ENCODE measurements at regions not wholly inside any gene's neighbourhood (a gene's known extent, or its start where the extent isn't known, plus 50 kb on each side); places are given as distances from the start of the nearest gene placed in this dataset.

GRCh38 chr15:68482246-68482645 lies 50.3 kb upstream of the ITGA11 start:
- H3K4me1 ChIP-seq (ENCODE audit: control insufficient read depth, insufficient read depth, low read length), result peaks cover 49% of the 10 kb centered on the region

GRCh38 chr15:68483165-68483564 lies 51.2 kb upstream of the ITGA11 start:
- Histone ChIP-seq H3K9me3 (replicated peaks; ENCODE audit: low read length) (no peaks in the 10 kb centered on the region), H3K9ac (ENCODE audit: low read depth, low read length) (no peak overlapping the region), H3K4me1 (ENCODE audit: control insufficient read depth, insufficient read depth, low read length) (peaks cover 53% of the 10 kb centered on the region), H3K4me2 (ENCODE audit: low read length) (no peak overlapping the region), H3K27me3 (ENCODE audit: control insufficient read depth, insufficient read depth, low read length) (peaks cover 14% of the 10 kb centered on the region), H3K4me3 (ENCODE audit: low read length) (no peak overlapping the region), H3K36me3 (ENCODE audit: insufficient read depth, low read length) (no peaks in the 10 kb centered on the region)

More at GRCh38 chr15:68482246-68482645, 50.3 kb upstream of the ITGA11 start:
- H3K9me3 ChIP-seq (replicated peaks; ENCODE audit: low read length), result no peaks in the 10 kb centered on the region
- H3K4me2 ChIP-seq (ENCODE audit: low read length), result no peak overlapping the region
- H3K9ac ChIP-seq (ENCODE audit: low read depth, low read length), result no peak overlapping the region
- H3K36me3 ChIP-seq (ENCODE audit: insufficient read depth, low read length), result no peaks in the 10 kb centered on the region
- H3K4me3 ChIP-seq (ENCODE audit: low read length), result no peak overlapping the region
- H3K27me3 ChIP-seq (ENCODE audit: control insufficient read depth, insufficient read depth, low read length), result peaks cover 10% of the 10 kb centered on the region

- Histone ChIP-seq H3K27me3 (ENCODE audit: control insufficient read depth, insufficient read depth, low read length) (peaks cover 15% of the 10 kb centered on the region), H3K9ac (ENCODE audit: low read depth, low read length) (peak overlapping the region; percentile 64), H3K36me3 (ENCODE audit: insufficient read depth, low read length) (no peaks in the 10 kb centered on the region), H3K4me3 (ENCODE audit: low read length) (no peak overlapping the region), H3K4me2 (ENCODE audit: low read length) (no peak overlapping the region), H3K9me3 (replicated peaks; ENCODE audit: low read length) (no peaks in the 10 kb centered on the region), H3K4me1 (ENCODE audit: control insufficient read depth, insufficient read depth, low read length) (peaks cover 44% of the 10 kb centered on the region)
These were observed 52.3 kb upstream of the ITGA11 start for GRCh38 chr15:68484220-68484619.

GRCh38 chr15:68484696-68485400 lies 52.9 kb upstream of the ITGA11 start:
- peaks cover 38% of the 10 kb centered on the region for H3K4me1 ChIP-seq (ENCODE audit: control insufficient read depth, insufficient read depth, low read length)
- H3K27me3 ChIP-seq (ENCODE audit: control insufficient read depth, insufficient read depth, low read length), result peaks cover 19% of the 10 kb centered on the region
- peak overlapping the region; percentile 38 for H3K4me3 ChIP-seq (ENCODE audit: low read length)
- H3K9me3 ChIP-seq (replicated peaks; ENCODE audit: low read length), result no peaks in the 10 kb centered on the region
- H3K36me3 ChIP-seq (ENCODE audit: insufficient read depth, low read length), result no peaks in the 10 kb centered on the region
- H3K9ac ChIP-seq (ENCODE audit: low read depth, low read length), result peak overlapping the region; percentile 64
- peak overlapping the region; percentile 69 for H3K4me2 ChIP-seq (ENCODE audit: low read length)

GRCh38 chr15:68485721-68486360 lies 53.9 kb upstream of the ITGA11 start:
- Histone ChIP-seq H3K9ac (ENCODE audit: low read depth, low read length) (peak overlapping the region; percentile 37), H3K9me3 (replicated peaks; ENCODE audit: low read length) (no peaks in the 10 kb centered on the region), H3K27me3 (ENCODE audit: control insufficient read depth, insufficient read depth, low read length) (peaks cover 21% of the 10 kb centered on the region), H3K36me3 (ENCODE audit: insufficient read depth, low read length) (no peaks in the 10 kb centered on the region), H3K4me3 (ENCODE audit: low read length) (no peak overlapping the region), H3K4me2 (ENCODE audit: low read length) (no peak overlapping the region), H3K4me1 (ENCODE audit: control insufficient read depth, insufficient read depth, low read length) (peaks cover 31% of the 10 kb centered on the region)

GRCh38 chr15:68487087-68487843 lies 55.3 kb upstream of the ITGA11 start:
- H3K9me3 ChIP-seq (replicated peaks; ENCODE audit: low read length), result no peaks in the 10 kb centered on the region
- H3K36me3 ChIP-seq (ENCODE audit: insufficient read depth, low read length), result no peaks in the 10 kb centered on the region
- peaks cover 31% of the 10 kb centered on the region for H3K4me1 ChIP-seq (ENCODE audit: control insufficient read depth, insufficient read depth, low read length)
- no peak overlapping the region for H3K4me3 ChIP-seq (ENCODE audit: low read length)
- H3K9ac ChIP-seq (ENCODE audit: low read depth, low read length), result no peak overlapping the region
- no peak overlapping the region for H3K4me2 ChIP-seq (ENCODE audit: low read length)
- peaks cover 29% of the 10 kb centered on the region for H3K27me3 ChIP-seq (ENCODE audit: control insufficient read depth, insufficient read depth, low read length)

GRCh38 chr15:68488290-68488689 lies 56.3 kb upstream of the ITGA11 start:
- H3K4me1 ChIP-seq (ENCODE audit: control insufficient read depth, insufficient read depth, low read length), result peaks cover 31% of the 10 kb centered on the region

GRCh38 chr15:68488966-68489365 lies 57.0 kb upstream of the ITGA11 start:
- Histone ChIP-seq H3K4me1 (ENCODE audit: control insufficient read depth, insufficient read depth, low read length) (peaks cover 31% of the 10 kb centered on the region), H3K9me3 (replicated peaks; ENCODE audit: low read length) (no peaks in the 10 kb centered on the region), H3K36me3 (ENCODE audit: insufficient read depth, low read length) (no peaks in the 10 kb centered on the region), H3K4me2 (ENCODE audit: low read length) (no peak overlapping the region), H3K27me3 (ENCODE audit: control insufficient read depth, insufficient read depth, low read length) (peaks cover 38% of the 10 kb centered on the region), H3K4me3 (ENCODE audit: low read length) (no peak overlapping the region), H3K9ac (ENCODE audit: low read depth, low read length) (no peak overlapping the region)

More at GRCh38 chr15:68488290-68488689, 56.3 kb upstream of the ITGA11 start:
- H3K4me2 ChIP-seq (ENCODE audit: low read length), result no peak overlapping the region
- H3K9ac ChIP-seq (ENCODE audit: low read depth, low read length), result no peak overlapping the region
- peaks cover 31% of the 10 kb centered on the region for H3K27me3 ChIP-seq (ENCODE audit: control insufficient read depth, insufficient read depth, low read length)
- H3K36me3 ChIP-seq (ENCODE audit: insufficient read depth, low read length), result no peaks in the 10 kb centered on the region
- H3K4me3 ChIP-seq (ENCODE audit: low read length), result no peak overlapping the region
- no peaks in the 10 kb centered on the region for H3K9me3 ChIP-seq (replicated peaks; ENCODE audit: low read length)

- no peak overlapping the region for H3K4me3 ChIP-seq (ENCODE audit: low read length)
- H3K4me1 ChIP-seq (ENCODE audit: control insufficient read depth, insufficient read depth, low read length), result peaks cover 27% of the 10 kb centered on the region
These were observed 57.5 kb upstream of the ITGA11 start for GRCh38 chr15:68489421-68489820.

GRCh38 chr15:68491415-68492106 lies 59.6 kb upstream of the ITGA11 start:
- no peaks in the 10 kb centered on the region for H3K36me3 ChIP-seq (ENCODE audit: insufficient read depth, low read length)
- H3K4me1 ChIP-seq (ENCODE audit: control insufficient read depth, insufficient read depth, low read length), result peaks cover 11% of the 10 kb centered on the region
- no peak overlapping the region for H3K4me2 ChIP-seq (ENCODE audit: low read length)
- peaks cover 58% of the 10 kb centered on the region for H3K27me3 ChIP-seq (ENCODE audit: control insufficient read depth, insufficient read depth, low read length)
- H3K9ac ChIP-seq (ENCODE audit: low read depth, low read length), result no peak overlapping the region
- no peak overlapping the region for H3K4me3 ChIP-seq (ENCODE audit: low read length)
- no peaks in the 10 kb centered on the region for H3K9me3 ChIP-seq (replicated peaks; ENCODE audit: low read length)

More at GRCh38 chr15:68489421-68489820, 57.5 kb upstream of the ITGA11 start:
- no peak overlapping the region for H3K4me2 ChIP-seq (ENCODE audit: low read length)
- H3K36me3 ChIP-seq (ENCODE audit: insufficient read depth, low read length), result no peaks in the 10 kb centered on the region
- H3K9ac ChIP-seq (ENCODE audit: low read depth, low read length), result no peak overlapping the region
- no peaks in the 10 kb centered on the region for H3K9me3 ChIP-seq (replicated peaks; ENCODE audit: low read length)
- peaks cover 43% of the 10 kb centered on the region for H3K27me3 ChIP-seq (ENCODE audit: control insufficient read depth, insufficient read depth, low read length)

GRCh38 chr15:68492855-68493254 lies 60.9 kb upstream of the ITGA11 start:
- no peaks in the 10 kb centered on the region for H3K4me1 ChIP-seq (ENCODE audit: control insufficient read depth, insufficient read depth, low read length)
- peaks cover 59% of the 10 kb centered on the region for H3K27me3 ChIP-seq (ENCODE audit: control insufficient read depth, insufficient read depth, low read length)
- H3K36me3 ChIP-seq (ENCODE audit: insufficient read depth, low read length), result no peaks in the 10 kb centered on the region
- H3K9ac ChIP-seq (ENCODE audit: low read depth, low read length), result no peak overlapping the region
- no peak overlapping the region for H3K4me3 ChIP-seq (ENCODE audit: low read length)
- no peaks in the 10 kb centered on the region for H3K9me3 ChIP-seq (replicated peaks; ENCODE audit: low read length)
- no peak overlapping the region for H3K4me2 ChIP-seq (ENCODE audit: low read length)

All from skeletal muscle satellite cell (primary cell).